ENCODE measurements at regions not wholly inside any gene's neighbourhood (a gene's known extent, or its start where the extent isn't known, plus 50 kb on each side); places are given as distances from the start of the nearest gene placed in this dataset.

DNA sequence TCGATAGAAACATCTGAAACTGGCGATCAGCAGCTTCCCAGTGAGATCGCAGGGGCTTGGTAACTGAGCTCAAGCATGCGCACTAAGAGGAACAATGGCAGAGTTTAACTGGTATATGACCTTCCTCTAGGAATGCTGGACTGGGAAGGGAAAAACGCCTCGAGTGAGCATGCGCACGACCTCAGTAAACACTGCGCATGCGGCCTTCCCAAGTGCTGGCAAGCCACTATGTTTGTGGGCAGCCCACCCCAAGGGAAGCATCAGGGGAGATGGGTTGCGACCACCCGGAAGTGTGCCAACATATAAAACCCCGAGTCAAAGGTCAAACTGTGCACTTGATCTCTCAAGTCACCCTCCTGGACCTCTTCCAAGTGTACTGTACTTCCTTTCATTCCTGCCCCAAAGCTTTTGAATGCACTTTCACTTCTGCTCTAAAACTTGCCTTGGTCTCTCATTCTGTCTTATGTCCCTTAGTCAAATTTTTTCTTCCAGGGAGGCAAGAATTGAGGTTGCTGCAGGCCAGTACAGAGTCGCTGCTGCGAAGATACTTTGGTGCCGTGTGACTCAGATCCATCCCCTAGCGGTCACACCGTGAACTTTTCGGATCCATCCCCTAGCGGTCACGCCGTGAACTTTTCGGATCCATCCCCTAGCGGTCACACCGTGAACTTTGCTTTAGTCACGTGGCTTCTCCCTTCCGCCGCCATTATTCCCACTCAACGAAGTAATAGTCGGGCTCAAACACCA, 243.3 kb downstream of the FAM43A start:
- TF ChIP-seq, protein P1, sequence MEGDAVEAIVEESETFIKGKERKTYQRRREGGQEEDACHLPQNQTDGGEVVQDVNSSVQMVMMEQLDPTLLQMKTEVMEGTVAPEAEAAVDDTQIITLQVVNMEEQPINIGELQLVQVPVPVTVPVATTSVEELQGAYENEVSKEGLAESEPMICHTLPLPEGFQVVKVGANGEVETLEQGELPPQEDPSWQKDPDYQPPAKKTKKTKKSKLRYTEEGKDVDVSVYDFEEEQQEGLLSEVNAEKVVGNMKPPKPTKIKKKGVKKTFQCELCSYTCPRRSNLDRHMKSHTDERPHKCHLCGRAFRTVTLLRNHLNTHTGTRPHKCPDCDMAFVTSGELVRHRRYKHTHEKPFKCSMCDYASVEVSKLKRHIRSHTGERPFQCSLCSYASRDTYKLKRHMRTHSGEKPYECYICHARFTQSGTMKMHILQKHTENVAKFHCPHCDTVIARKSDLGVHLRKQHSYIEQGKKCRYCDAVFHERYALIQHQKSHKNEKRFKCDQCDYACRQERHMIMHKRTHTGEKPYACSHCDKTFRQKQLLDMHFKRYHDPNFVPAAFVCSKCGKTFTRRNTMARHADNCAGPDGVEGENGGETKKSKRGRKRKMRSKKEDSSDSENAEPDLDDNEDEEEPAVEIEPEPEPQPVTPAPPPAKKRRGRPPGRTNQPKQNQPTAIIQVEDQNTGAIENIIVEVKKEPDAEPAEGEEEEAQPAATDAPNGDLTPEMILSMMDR (conservative IDR thresholded peaks at IDR 0.05; ENCODE audit: low read length), result no peak
- no peak for TF ChIP-seq EZH2phosphoT487 (IDR thresholded peaks at IDR 0.05; ENCODE audit: borderline replicate concordance)

Measured in Loucy (cell line).